GM19099 (cell line): ENCODE measurements at regions not wholly inside any gene's neighbourhood (a gene's known extent, or its start where the extent isn't known, plus 50 kb on each side); places are given as distances from the start of the nearest gene placed in this dataset.

Source experiments
- POLR2A ChIP-seq: IDR thresholded peaks from 3 replicates; pipeline ENCODE4 v1.6.1; 2011; ENCODE audit warnings: low read depth; ENCODE audit not compliant: insufficient read length; ENCODE audit errors: extremely low read depth

DNA sequence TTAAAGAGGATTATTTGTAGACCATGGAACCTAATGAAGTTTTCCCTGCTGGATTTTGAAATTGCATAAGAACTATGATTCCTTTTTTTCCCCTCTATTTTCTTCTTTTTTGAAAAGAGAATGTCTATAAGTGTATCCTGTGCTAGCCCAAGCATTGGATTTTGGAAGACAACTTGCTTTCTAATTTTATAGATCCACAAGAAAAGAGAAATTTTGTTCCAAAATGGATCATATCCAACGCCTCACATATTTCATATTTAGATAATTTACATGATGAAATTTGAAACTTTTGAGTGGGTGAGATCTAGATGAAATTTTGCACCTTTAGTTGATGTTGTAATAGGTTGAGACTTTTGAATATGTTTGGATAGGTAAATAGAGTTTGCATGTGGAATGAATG is 978.7 kb downstream of the MRPL39 start:
- no peak for TF ChIP-seq POLR2A

DNA sequence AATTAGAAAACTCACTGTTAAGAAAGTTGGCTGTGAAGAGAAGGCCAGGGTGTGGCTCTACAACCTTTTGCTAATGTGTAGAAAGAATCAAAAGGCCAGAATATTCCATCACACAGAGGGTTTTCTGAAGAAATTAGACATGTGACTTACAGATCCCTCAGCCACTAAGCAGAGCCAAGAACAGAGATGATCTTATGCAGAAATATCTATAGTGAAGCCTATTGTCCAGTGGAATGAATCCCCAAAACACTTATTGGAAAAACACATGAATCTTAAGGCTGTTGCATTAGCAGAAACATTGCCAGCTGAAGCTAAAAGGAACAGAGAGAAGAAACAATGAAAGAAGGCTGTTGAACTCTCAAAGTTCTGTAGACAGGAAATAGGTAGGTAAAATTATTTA is 979.2 kb downstream of the MRPL39 start:
- no peak for TF ChIP-seq POLR2A

DNA sequence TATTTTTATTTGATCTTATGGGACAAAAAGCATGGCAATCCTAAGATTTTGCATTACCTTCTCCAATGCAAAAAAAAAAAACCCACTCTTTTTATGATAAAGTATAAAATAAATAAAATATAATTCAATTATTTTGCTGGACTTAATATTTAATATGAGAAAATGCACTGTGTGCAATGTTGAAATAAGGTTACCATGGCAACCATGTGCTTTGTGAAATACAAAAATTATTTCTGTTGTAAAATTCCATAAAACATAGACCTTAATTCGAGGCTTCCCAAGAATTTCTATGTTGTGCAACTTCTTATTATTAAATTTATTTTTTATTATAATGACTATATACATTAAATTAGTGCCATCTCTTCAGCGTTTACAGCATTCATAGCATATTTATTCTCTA is 989.5 kb downstream of the MRPL39 start:
- TF ChIP-seq POLR2A = no peak

DNA sequence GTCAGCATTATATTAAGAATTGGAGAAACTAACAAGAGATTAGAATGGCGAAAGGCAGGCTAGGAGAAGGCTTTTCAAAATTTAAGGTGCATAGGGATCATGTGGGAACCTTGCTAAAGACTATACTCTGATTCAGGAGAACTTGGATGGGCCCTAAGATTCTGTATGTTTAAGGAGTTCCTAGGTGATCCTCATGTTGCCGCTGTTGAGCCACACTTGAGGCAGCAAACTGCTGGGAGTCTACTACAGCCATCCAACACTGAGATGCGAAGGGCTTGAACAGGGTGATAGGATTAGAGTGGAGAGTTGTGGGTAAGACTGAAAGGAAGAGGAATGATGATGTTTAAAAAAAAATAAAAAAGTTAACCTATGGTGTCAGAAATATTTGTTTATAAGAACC is 1013.2 kb downstream of the MRPL39 start:
- no peak for TF ChIP-seq POLR2A

DNA sequence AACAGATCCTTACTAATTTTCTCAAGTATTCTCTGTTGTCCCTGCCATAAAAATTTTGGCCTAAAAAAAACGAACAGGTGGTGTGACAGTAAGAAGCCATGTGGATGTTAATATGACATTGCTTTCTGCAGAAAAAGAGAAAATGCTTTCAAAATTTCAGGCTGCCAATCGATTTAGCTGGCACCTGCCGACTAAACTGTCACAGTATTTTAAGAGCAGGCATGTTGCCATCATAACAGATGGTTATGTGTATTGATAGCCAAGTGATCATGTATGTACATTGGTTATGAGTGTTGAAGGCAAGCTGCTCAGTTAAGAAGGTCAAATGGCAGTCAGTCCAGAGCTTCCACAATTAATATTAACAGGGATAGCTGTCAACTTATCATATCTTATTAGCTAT is 1017.0 kb downstream of the MRPL39 start:
- TF ChIP-seq POLR2A = no peak

DNA sequence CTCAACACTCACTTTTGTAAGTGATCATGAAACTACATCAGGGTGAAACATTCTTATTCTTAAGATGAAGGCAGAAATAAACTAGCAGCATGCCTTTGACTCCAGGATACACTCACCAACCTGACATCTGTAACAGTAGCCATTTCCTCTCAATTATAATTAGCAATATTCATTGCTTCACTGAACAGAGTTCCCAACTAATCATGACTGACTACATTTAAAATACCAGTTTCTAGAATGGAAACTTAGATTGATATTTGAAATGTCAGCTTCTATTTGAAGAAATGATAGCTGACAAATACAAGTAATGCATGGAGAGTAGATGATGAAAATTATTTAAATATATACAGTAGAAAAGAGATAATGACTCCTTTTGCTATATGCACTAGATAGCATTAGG is 1023.8 kb downstream of the MRPL39 start:
- TF ChIP-seq POLR2A = no peak

DNA sequence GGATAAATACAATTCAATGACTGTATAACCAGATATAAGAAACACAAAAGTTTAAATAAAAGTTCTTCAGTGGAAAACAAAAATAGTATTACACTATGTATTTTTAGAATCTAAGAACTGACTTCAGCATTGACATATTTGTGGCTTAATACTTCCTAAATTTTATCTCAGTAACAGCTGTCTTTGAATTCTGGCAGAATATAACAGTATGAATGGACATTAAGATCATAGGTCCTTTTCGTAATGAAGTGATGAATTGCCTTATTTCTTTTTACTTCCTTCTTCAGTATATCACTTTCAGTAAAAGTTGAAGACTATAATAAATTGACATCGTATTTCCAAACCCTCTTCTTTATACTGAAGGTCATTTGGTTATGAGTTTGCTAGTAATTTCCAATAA is 1030.0 kb downstream of the MRPL39 start:
- TF ChIP-seq POLR2A = no peak

DNA sequence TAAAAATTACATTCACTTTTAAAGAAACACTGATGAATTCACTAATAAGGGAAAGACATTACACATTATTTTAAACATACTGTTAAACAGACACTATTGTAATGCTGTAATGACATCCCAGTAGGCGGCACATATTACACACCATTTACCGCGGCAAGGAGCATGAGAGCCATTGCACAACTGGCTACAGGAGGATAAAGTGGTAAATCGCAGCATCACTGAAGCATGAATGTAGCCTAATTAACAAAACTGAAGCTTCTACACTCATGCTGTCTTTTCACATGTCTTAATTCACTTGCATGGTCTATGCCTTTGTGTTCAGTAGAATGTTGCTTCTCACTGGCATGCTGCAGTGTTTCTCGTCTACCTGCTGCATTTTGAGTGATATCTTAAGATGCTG is 1046.0 kb downstream of the MRPL39 start:
- TF ChIP-seq POLR2A = no peak

DNA sequence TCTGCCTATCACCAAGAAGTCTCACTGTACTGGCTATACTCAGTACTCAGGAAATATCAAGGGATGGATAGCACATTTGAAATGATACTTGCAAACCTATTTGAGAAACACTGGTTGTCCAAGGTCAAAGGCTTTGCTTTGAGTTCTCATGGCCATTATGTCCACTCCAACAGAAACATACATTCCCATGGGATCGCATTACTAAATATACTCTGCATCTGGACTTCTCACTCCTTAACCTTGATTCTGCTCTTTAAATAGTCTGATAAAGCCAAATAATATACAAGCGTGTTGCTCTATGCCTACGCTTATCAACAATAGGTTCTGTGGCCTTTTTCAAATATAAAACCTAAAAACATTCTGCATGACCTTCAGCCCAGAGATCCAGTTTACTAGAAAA is 1054.8 kb downstream of the MRPL39 start:
- TF ChIP-seq POLR2A = no peak

DNA sequence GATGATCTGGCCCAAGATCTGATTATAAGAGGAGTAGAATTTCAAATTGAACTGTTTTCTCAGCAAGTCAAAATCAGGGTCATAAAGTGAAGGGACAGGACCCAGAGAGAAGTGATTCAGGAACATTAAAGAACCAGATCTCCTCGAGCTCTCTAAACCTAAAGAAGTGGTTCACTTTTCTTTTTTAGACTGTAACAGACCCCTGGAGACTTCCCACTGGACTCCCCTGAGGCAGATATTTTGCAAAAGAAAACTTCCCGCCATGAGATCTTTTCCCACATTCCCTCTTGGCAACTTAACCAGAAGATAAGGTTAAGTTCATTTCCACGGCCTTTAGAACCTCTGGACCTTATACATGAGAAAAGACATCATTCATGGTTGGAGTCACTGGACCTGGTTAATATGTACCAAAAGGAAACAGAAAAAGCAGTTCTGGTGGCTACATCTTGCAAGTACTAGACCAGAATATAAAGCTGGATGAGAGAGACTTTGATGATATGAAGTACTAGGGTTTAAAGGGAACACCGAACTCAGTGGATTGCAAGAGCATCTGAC is 1061.4 kb downstream of the MRPL39 start:
- TF ChIP-seq POLR2A = no peak

DNA sequence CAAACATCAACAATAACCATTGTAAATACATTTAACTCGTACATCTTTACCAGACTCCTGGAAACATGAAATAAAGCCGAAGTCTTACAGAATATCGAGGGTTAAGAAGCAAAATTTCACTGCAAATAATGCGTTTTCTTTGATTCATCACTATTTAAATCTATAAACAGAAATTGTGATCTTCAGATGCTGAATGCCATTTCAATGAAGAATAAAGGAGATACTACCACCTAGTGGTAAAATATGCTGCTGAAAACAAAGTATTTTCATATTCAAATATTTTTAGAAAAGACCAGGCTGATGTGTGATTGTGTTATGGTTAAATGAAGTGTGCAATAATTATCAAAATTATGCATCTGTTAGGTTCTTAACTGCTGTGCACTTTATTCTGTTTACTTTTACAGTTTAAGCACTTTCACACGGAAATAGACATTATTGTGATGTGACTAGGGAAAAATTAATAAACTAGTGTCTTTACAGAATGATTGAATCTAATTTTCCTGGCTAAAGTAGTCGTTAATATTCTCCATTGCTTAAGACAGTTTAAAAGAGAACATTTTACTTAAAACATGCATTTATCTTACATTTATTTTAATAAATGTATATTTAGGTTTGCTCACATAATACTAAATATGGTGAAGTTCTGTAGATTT is 1093.1 kb downstream of the MRPL39 start:
- no peak for TF ChIP-seq POLR2A

DNA sequence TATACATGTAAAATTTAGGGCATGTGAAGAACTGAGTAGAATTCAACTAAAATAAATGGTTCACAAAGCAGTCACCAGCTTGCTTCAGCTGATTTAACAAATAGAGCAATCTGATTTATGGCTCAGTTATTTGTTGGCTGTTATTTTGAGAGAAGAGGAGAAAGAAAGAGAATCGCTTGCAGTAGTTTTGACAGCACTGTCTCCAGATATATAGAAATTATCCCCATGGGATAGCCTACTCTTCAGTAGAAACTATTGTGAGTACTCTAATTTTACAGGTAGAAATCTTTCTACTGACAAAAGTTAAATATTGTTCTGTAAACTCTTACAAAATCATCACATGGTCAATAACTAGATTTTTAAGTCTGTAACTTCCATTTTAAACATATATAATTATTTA is 1098.2 kb downstream of the MRPL39 start:
- TF ChIP-seq POLR2A = no peak

DNA sequence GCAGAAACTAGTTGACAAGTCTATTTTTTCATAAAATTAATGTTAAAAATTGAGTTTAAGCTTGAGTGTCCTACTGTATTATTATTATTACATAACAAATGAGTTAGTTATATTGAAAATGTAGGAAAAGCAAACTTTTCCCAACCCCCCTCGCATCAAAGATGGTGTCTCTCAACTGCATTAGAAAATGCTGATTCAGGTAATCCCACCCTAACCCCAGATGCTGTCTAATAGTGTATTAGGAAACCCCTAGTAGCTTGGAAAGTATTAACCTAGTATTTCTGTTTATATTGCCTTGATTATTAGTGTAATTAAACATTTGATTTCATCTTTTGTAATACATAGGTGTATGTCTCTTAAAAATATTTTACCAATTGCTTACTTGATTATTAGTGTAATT is 1120.3 kb downstream of the MRPL39 start:
- TF ChIP-seq POLR2A = no peak

DNA sequence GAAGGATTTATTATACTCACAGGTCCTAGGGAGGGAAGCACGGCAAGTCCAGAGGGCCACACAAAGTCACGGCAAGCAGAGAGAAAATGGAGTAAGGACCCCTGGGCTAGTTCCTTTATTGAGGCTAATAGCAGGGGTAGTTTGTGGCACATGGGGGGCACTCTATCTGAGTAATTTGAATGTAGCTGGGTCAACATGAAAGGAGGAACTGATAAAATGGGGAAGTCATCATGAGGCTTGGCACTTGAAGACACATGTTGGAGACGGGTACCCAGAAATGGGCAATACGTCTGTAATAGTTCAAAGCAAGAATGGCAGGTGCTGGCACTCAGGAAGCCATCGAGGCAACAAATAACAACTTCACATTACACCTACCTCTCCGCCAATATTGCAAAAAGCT is 1136.4 kb downstream of the MRPL39 start:
- no peak for TF ChIP-seq POLR2A

DNA sequence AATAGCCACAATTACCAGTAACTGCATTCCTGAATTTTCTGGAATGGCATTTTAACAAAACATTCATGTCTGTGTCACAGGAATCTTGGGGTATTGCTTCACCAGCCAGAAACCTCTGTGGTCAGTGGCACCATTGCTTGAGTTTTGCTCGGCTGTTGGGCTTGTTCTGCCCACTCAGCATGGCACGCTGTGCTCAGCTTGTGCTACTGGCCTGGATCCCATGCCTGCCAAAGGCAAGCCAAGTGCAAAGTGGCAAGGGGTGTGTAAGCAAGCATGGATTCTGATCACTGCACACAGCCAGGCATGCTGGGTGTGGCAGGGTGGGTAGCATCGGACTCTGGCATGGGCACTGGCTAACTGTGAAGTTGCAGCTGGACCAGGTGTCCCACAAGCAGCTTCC is 1150.9 kb downstream of the MRPL39 start:
- no peak for TF ChIP-seq POLR2A

DNA sequence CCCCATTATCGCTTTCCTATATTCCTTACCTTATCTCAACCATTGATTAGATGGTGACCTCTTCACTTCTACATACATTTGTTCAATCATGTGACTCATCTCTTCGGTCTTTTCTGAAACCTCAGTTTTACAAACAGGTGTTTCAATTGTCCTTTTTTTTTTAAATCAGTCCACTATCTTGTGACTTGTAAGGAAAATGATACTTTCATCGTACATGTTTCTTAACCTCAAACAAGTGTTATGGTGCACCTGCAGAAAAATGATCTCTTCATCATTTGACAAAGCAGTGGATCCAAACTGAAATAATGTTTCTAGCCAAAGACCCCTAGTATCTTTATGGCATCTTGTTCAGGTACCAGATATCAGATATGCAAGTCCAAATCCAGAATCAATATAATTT is 1157.2 kb downstream of the MRPL39 start:
- no peak for TF ChIP-seq POLR2A

DNA sequence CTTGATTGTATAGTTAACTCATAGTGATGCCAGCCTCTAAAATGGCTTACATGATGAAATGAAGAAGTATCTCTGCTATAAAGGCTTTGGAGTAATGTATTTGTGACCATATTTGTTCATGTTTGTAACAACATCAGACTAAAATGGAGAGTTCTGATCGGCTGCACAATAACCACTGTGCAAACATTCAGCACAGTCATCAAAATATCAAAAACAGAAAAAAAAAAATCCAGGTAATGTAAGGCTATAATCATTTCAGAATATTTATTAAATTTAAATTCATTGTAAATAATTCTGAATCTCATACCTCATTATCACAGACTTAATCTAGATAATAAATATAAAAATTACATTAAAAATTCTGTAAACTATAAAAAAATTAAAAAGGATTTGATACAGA is 1161.8 kb downstream of the MRPL39 start:
- no peak for TF ChIP-seq POLR2A
